Activated CD8-positive, alpha-beta memory T cell treated with anti-CD3 and anti-CD28 coated beads, Interleukin-2, amount 10 ng/mL, durations not matched to agents 7 days and 5 days (primary cell): ENCODE measurements at regions not wholly inside any gene's neighbourhood (a gene's known extent, or its start where the extent isn't known, plus 50 kb on each side); places are given as distances from the start of the nearest gene placed in this dataset.

Experiments used
- ATAC-seq: fragments of 150-1000 bp; cut with Tn5 transposase; one replicate; pipeline ENCODE4 v1.10.0; 2021; ENCODE audit warnings: moderate library complexity
- CTCF ChIA-PET: fragments of 350-600 bp; sonication (Branson Sonifier 250); formaldehyde crosslinking; loops from one replicate; lab custom pipeline; 2021; ENCODE audit warnings: antibody characterized with exemption; lab: Charles Lee
- DNase-seq: peaks from one replicate; pipeline ENCODE4 v3.0.0-alpha.2; 2020
- H3K27ac Mint-ChIP-seq: one replicate; pipeline ENCODE4 v1.8.0; 2021; ENCODE audit warnings: mild to moderate bottlenecking, mixed read lengths
- H3K27me3 Mint-ChIP-seq: one replicate; pipeline ENCODE4 v1.8.0; 2021; ENCODE audit warnings: mixed read lengths
- H3K36me3 Mint-ChIP-seq: one replicate; pipeline ENCODE4 v1.8.0; 2021; ENCODE audit warnings: mild to moderate bottlenecking, mixed read lengths
- H3K4me1 Mint-ChIP-seq: one replicate; pipeline ENCODE4 v1.8.0; 2021; ENCODE audit warnings: mixed read lengths
- H3K4me3 Mint-ChIP-seq: one replicate; pipeline ENCODE4 v1.8.0; 2021; ENCODE audit warnings: mild to moderate bottlenecking, moderate library complexity, mixed read lengths
- H3K9me3 Mint-ChIP-seq: one replicate; pipeline ENCODE4 v1.8.0; 2022; ENCODE audit warnings: low read depth, mixed read lengths

- CTCF ChIA-PET, result no interaction called here
- Mint-ChIP-seq H3K27ac (no peak overlapping the region), H3K27me3 (peaks cover 38% of the 10 kb centered on the region), H3K4me3 (no peak overlapping the region), H3K36me3 (peaks cover 7% of the 10 kb centered on the region), H3K9me3 (peaks cover 16% of the 10 kb centered on the region), H3K4me1 (peaks cover 10% of the 10 kb centered on the region)
- DNase-seq, result no peak
- no peak for ATAC-seq
These were observed 111.4 kb upstream of the NAP1L1 start for GRCh38 chr12:76195920-76196319.

GRCh38 chr12:76194724-76195123, 110.2 kb upstream of the NAP1L1 start:
- H3K36me3 Mint-ChIP-seq, result peaks cover 7% of the 10 kb centered on the region
- no peak for ATAC-seq
- peaks cover 10% of the 10 kb centered on the region for H3K4me1 Mint-ChIP-seq
- H3K27me3 Mint-ChIP-seq, result peaks cover 32% of the 10 kb centered on the region
- no peak for DNase-seq
- H3K4me3 Mint-ChIP-seq, result no peak overlapping the region
- CTCF ChIA-PET, result no interaction called here
- H3K27ac Mint-ChIP-seq, result no peak overlapping the region
- peaks cover 16% of the 10 kb centered on the region for H3K9me3 Mint-ChIP-seq

DNA sequence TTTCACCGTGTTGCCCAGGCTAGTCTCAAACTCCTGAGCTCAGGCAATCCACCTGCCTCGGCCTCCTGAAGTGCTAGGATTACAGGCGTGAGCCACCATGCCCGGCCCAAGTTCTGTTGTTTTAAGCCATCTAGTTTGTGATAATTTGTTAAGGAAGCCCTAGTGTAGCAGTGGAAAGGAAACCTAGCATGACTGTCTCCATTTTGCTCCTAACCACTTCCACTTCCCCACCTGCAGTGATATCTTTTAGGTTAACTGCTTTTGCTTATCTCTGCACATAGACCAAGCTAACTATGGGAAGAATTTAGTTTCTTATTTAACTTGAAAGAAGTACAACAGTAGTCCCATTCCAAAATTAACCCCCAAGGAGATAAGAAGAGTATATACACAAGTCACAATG, 109.5 kb upstream of the NAP1L1 start:
- no peak for DNase-seq
- Mint-ChIP-seq H3K9me3 (peaks cover 12% of the 10 kb centered on the region), H3K27me3 (peaks cover 32% of the 10 kb centered on the region), H3K36me3 (peaks cover 5% of the 10 kb centered on the region), H3K4me3 (no peak overlapping the region), H3K27ac (no peak overlapping the region), H3K4me1 (peaks cover 10% of the 10 kb centered on the region)
- CTCF ChIA-PET, result interaction anchor here (0.6 kb wide), 1 partner anchor 1441 kb away, joined by 3 read pairs; no protein-coding TSS in a partner anchor
- ATAC-seq, result no peak

DNA sequence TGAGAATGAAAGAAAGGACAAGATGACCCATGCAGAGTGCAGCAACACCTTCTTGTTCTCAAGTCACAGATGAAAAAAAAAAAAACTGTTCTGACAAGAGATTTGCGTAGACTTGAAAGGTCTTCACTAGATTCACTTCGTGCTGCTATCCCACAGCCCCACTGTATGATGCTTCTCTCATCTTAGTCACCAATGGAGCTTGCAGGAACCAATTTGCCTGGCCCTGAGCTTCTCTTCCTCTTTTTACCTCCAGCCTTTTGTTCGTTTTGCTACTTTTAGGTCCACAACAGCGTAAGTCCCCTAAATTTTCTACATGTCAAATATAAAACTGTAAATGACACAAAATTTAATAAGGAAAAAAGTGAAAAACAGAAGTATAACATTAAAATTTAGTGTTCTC, 107.9 kb upstream of the NAP1L1 start:
- peaks cover 28% of the 10 kb centered on the region for H3K27me3 Mint-ChIP-seq
- CTCF ChIA-PET, result interaction anchor here (0.7 kb wide), 1 partner anchor 800 kb away, joined by 3 read pairs; no protein-coding TSS in a partner anchor

GRCh38 chr12:76190299-76190698, 105.8 kb upstream of the NAP1L1 start:
- Mint-ChIP-seq H3K36me3 (no peaks in the 10 kb centered on the region), H3K4me3 (no peak overlapping the region), H3K9me3 (no peaks in the 10 kb centered on the region), H3K27ac (no peak overlapping the region), H3K27me3 (peaks cover 37% of the 10 kb centered on the region), H3K4me1 (peaks cover 12% of the 10 kb centered on the region)
- CTCF ChIA-PET, result no interaction called here
- ATAC-seq (no peak), DNase-seq (no peak)

More for the DNA sequence above, 107.9 kb upstream of the NAP1L1 start:
- DNase-seq, result no peak
- ATAC-seq, result no peak
- H3K4me1 Mint-ChIP-seq, result peaks cover 10% of the 10 kb centered on the region
- no peak overlapping the region for H3K4me3 Mint-ChIP-seq
- H3K36me3 Mint-ChIP-seq, result no peaks in the 10 kb centered on the region
- H3K9me3 Mint-ChIP-seq, result no peaks in the 10 kb centered on the region
- no peak overlapping the region for H3K27ac Mint-ChIP-seq

- DNase-seq (no peak), ATAC-seq (no peak)
- Mint-ChIP-seq H3K27ac (no peak overlapping the region), H3K36me3 (no peaks in the 10 kb centered on the region), H3K4me3 (no peak overlapping the region), H3K9me3 (no peaks in the 10 kb centered on the region), H3K27me3 (peaks cover 36% of the 10 kb centered on the region), H3K4me1 (peaks cover 12% of the 10 kb centered on the region)
- CTCF ChIA-PET, result no interaction called here
These were observed 105.4 kb upstream of the NAP1L1 start for GRCh38 chr12:76189851-76190250.

- Mint-ChIP-seq H3K27me3 (peaks cover 38% of the 10 kb centered on the region), H3K36me3 (no peaks in the 10 kb centered on the region), H3K27ac (no peak overlapping the region), H3K4me3 (no peak overlapping the region), H3K9me3 (no peaks in the 10 kb centered on the region), H3K4me1 (peaks cover 12% of the 10 kb centered on the region)
- no peak for DNase-seq
- CTCF ChIA-PET, result no interaction called here
- ATAC-seq, result no peak
These were observed 102.7 kb upstream of the NAP1L1 start for GRCh38 chr12:76187177-76187576.

DNA sequence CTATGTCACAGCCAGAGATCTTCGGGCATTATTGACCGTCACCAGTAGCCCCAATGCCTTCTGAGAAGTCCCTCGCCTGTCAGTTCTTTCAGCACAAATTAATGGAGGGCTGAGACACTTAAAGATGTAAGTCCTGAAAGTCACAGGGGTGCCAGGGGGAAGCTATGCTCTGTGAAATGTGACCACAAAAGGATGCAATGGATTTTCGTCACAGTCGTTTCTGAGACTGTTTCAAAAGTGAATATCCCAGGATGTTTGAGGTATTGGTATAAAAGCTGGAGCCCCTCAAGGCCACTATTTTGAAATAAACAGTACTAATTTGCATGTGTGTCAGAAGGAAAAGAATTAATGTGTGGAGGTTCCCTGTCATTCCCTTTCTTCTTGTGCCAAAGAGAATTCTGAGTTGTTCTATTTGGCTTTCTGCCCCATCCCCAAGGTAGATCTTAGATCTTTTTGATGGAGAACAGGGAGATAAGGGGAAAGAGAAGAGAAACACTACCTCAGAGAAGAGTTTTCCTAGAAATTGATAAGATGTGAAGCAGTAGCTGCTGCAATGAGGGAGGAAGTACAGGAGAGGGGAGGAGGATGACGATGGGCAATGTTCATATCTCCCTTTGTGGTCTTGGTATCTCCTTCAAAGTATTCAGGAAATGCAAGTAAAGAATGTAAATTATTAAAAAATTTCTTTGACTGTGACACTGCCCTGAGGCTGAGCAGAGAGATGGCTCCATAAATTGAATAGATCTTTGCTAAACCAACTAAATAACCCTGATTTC, 101.8 kb upstream of the NAP1L1 start:
- no peak overlapping the region for H3K4me3 Mint-ChIP-seq
- no peaks in the 10 kb centered on the region for H3K9me3 Mint-ChIP-seq
- no peak overlapping the region for H3K27ac Mint-ChIP-seq
- H3K36me3 Mint-ChIP-seq, result no peaks in the 10 kb centered on the region
- ATAC-seq, result no peak
- CTCF ChIA-PET, result no interaction called here
- H3K27me3 Mint-ChIP-seq, result peaks cover 37% of the 10 kb centered on the region
- no peak for DNase-seq
- peaks cover 12% of the 10 kb centered on the region for H3K4me1 Mint-ChIP-seq

DNA sequence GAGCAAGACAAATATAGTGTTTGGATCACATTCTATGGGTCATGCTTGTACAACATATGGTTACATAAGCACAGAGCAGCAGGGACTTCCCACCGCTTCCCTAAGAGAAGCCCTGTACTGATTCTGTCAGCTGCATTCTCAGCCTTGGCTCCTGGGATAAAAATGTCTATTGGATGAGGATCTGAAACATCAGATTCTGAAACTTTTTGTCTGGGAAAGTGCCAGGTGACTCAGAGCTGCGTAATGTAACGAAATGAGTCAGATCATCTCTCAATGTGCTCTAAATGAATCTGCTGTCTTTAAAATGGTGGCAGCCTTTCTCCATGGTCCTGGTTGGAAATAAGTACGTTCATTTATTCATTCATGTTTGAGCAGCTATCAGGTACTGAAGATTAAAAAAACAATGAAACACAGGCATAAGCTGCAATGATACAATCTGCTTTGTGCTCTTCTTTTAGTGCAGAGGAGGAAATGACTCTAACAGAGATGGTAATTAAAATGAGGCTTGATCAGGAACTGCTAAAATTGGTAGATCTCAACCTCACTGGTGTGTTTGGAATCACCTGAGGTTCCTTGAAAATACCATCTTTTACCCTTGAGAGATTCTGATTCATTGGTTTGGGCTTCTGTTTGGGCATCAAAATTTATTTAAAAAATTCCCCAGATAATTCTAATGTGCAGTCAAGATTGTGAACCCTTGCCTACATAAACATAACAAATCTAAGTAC, 99.1 kb upstream of the NAP1L1 start:
- H3K4me1 Mint-ChIP-seq, result peaks cover 22% of the 10 kb centered on the region
- ATAC-seq (peak; percentile 80), DNase-seq (peak; percentile 53)
- H3K27me3 Mint-ChIP-seq, result peaks cover 38% of the 10 kb centered on the region
- no peak overlapping the region for H3K27ac Mint-ChIP-seq
- H3K9me3 Mint-ChIP-seq, result no peaks in the 10 kb centered on the region
- CTCF ChIA-PET, result interaction anchor here (0.6 kb wide), 1 partner anchor 26 kb away, joined by 3 read pairs; no protein-coding TSS in a partner anchor
- H3K4me3 Mint-ChIP-seq, result no peak overlapping the region
- no peaks in the 10 kb centered on the region for H3K36me3 Mint-ChIP-seq

GRCh38 chr12:76180401-76181277, 96.2 kb upstream of the NAP1L1 start:
- no peak overlapping the region for H3K4me3 Mint-ChIP-seq
- CTCF ChIA-PET, result no interaction called here
- no peaks in the 10 kb centered on the region for H3K36me3 Mint-ChIP-seq
- H3K27ac Mint-ChIP-seq, result no peak overlapping the region
- H3K27me3 Mint-ChIP-seq, result peaks cover 22% of the 10 kb centered on the region
- ATAC-seq (no peak), DNase-seq (no peak)
- no peaks in the 10 kb centered on the region for H3K9me3 Mint-ChIP-seq
- H3K4me1 Mint-ChIP-seq, result peaks cover 19% of the 10 kb centered on the region

- Mint-ChIP-seq H3K36me3 (no peaks in the 10 kb centered on the region), H3K27me3 (peaks cover 22% of the 10 kb centered on the region), H3K4me3 (no peak overlapping the region), H3K27ac (no peak overlapping the region), H3K9me3 (no peaks in the 10 kb centered on the region), H3K4me1 (peaks cover 14% of the 10 kb centered on the region)
- CTCF ChIA-PET, result no interaction called here
- DNase-seq (no peak), ATAC-seq (no peak)
These were observed 94.0 kb upstream of the NAP1L1 start for GRCh38 chr12:76178452-76178851.

DNA sequence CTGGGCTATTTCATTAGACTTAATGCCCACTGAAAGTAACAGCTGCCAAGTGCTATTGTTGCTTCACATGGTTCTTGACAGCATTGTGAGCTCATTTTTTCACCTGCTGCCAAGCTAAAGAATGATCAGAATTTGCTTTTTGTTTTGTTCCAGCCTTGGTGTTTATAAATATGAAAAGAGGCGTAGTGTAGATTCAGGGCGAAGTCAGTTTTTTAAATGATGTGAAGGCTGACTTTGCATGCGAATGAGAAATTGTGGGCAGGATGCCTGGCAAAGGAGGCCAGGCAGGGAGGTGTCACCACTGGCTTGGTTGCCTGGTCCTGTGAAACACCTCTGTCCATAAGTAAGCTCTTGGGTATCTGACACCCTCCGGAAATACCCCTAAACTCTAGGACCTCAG, 93.3 kb upstream of the NAP1L1 start:
- CTCF ChIA-PET, result interaction anchor here (0.6 kb wide), 1 partner anchor 1608 kb away, joined by 3 read pairs; no protein-coding TSS in a partner anchor
- Mint-ChIP-seq H3K27me3 (peaks cover 24% of the 10 kb centered on the region), H3K27ac (no peak overlapping the region), H3K36me3 (no peaks in the 10 kb centered on the region), H3K4me1 (peaks cover 9% of the 10 kb centered on the region), H3K9me3 (no peaks in the 10 kb centered on the region), H3K4me3 (no peak overlapping the region)
- ATAC-seq (no peak), DNase-seq (no peak)

DNA sequence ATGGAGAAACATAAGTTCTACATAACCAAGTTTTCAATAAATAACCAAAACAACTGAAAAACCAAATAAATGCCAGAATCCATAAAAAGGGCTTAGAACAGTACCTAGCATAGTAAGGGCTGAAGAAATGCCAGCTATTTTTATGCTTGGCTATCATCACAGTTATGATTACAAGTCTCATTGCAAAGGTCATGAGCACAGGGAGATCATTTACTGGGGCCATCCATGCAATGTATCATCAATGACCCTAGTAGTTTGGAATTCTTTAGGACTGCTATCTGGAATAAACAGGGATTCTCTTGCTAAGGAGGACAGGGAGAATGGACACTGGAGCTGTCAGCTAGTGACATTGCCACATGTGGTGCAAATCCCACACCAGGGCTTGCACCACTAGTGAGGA, 92.5 kb upstream of the NAP1L1 start:
- peaks cover 26% of the 10 kb centered on the region for H3K27me3 Mint-ChIP-seq
- no peak overlapping the region for H3K4me3 Mint-ChIP-seq
- no peak overlapping the region for H3K27ac Mint-ChIP-seq
- peaks cover 2% of the 10 kb centered on the region for H3K36me3 Mint-ChIP-seq
- CTCF ChIA-PET, result no interaction called here
- peaks cover 9% of the 10 kb centered on the region for H3K4me1 Mint-ChIP-seq
- no peaks in the 10 kb centered on the region for H3K9me3 Mint-ChIP-seq
- no peak for DNase-seq
- ATAC-seq, result no peak
